ENCODE measurements at regions not wholly inside any gene's neighbourhood (a gene's known extent, or its start where the extent isn't known, plus 50 kb on each side); places are given as distances from the start of the nearest gene placed in this dataset.

DNA sequence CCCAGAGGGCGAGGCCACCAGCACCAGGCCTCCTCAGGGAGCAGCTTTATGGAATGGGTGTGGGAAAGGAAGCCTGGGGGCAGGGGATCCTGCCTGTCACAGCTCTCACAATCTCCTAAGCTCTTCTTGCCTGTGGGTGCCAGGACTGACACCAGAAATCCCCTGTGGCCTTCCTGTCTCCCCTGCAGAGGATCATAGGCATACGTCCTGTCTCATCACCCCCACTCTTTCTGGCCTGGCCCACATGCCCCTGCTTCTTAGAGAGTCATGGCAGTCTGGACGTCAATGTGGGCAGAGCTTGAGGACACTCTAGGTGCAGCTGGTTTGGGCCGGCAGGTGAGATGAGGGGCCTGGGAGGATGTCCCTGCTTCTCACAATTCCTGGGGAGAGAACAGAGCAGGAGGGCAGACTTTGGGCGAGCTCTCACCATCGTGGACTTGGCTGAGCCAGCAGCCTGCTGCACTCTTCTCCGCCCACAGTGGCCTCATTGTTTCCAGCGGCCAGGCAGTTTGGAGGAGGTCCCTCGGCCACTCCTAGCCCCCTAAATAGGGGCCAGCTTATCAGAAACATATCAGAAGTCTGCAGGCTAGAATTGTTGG lies 67.3 kb upstream of the ZFR start:
- TF ChIP-seq HDGF (IDR thresholded peaks at IDR 0.05; ENCODE audit: borderline replicate concordance) (no peak), ZNF384 (IDR thresholded peaks at IDR 0.05) (no peak), ELF4 (IDR thresholded peaks at IDR 0.05) (no peak), NFRKB (IDR thresholded peaks at IDR 0.05) (no peak), TARDBP (IDR thresholded peaks at IDR 0.05) (no peak), ARNT (IDR thresholded peaks at IDR 0.05) (no peak)
- TF ChIP-seq, protein P1, sequence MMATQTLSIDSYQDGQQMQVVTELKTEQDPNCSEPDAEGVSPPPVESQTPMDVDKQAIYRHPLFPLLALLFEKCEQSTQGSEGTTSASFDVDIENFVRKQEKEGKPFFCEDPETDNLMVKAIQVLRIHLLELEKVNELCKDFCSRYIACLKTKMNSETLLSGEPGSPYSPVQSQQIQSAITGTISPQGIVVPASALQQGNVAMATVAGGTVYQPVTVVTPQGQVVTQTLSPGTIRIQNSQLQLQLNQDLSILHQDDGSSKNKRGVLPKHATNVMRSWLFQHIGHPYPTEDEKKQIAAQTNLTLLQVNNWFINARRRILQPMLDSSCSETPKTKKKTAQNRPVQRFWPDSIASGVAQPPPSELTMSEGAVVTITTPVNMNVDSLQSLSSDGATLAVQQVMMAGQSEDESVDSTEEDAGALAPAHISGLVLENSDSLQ (IDR thresholded peaks at IDR 0.05) = no peak
- CTCF ChIA-PET = interaction anchor here (0.7 kb wide), 1 partner anchor 78 kb away, joined by 3 read pairs; no protein-coding TSS in a partner anchor
- DNase-seq (ENCODE audit: extremely low spot score) = no peak
- POLR2A ChIA-PET = interaction anchor here (0.8 kb wide), 1 partner anchor 22 kb away, joined by 3 read pairs; no protein-coding TSS in a partner anchor

DNA sequence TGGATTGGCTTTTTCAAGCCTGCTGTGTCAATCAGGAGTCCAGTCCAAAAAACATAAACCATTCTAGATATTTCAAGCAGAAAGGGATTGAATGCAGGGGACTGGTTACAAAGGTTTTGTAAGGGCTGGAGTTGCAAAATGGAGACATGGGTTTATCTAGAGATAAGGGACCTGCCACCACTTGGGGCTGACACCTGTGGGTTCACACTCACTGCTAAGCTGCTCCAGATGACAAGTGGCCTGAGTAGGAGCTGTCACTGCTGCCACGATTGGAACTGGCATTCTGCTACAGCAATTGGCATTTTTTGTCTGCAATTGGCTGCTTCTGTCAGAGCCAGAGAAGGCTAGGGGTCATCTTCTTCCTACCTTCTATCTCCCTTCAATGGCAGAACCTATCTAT lies 66.3 kb upstream of the ZFR start:
- POLR2A ChIA-PET = no interaction called here
- CTCF ChIA-PET = no interaction called here
- no peak for TF ChIP-seq HDGF (IDR thresholded peaks at IDR 0.05; ENCODE audit: borderline replicate concordance)
- TF ChIP-seq ARNT (IDR thresholded peaks at IDR 0.05) = no peak
- no peak for TF ChIP-seq NFRKB (IDR thresholded peaks at IDR 0.05)
- no peak for TF ChIP-seq ELF4 (IDR thresholded peaks at IDR 0.05)
- no peak for TF ChIP-seq L3MBTL2 (conservative IDR thresholded peaks at IDR 0.05)
- no peak for TF ChIP-seq FOXM1 (IDR thresholded peaks at IDR 0.05; ENCODE audit: borderline replicate concordance)
- no peak for TF ChIP-seq TARDBP (IDR thresholded peaks at IDR 0.05)
- TF ChIP-seq, protein P1 (IDR thresholded peaks at IDR 0.05) = no peak
- TF ChIP-seq LEF1 (IDR thresholded peaks at IDR 0.05; ENCODE audit: borderline replicate concordance) = no peak
- TF ChIP-seq CTBP1 (IDR thresholded peaks at IDR 0.05; ENCODE audit: borderline replicate concordance) = no peak
- TF ChIP-seq FOXA1 (IDR thresholded peaks at IDR 0.05) = no peak
- TF ChIP-seq FOXK2 (IDR thresholded peaks at IDR 0.05) = no peak
- no peak for TF ChIP-seq SP1 (IDR thresholded peaks at IDR 0.05)
- no peak for TF ChIP-seq SUZ12 (IDR thresholded peaks at IDR 0.05)
- TF ChIP-seq BHLHE40 (IDR thresholded peaks at IDR 0.05; ENCODE audit: borderline replicate concordance) = no peak
- TF ChIP-seq ZNF384 (IDR thresholded peaks at IDR 0.05) = no peak
- no peak for DNase-seq (ENCODE audit: extremely low spot score)

DNA sequence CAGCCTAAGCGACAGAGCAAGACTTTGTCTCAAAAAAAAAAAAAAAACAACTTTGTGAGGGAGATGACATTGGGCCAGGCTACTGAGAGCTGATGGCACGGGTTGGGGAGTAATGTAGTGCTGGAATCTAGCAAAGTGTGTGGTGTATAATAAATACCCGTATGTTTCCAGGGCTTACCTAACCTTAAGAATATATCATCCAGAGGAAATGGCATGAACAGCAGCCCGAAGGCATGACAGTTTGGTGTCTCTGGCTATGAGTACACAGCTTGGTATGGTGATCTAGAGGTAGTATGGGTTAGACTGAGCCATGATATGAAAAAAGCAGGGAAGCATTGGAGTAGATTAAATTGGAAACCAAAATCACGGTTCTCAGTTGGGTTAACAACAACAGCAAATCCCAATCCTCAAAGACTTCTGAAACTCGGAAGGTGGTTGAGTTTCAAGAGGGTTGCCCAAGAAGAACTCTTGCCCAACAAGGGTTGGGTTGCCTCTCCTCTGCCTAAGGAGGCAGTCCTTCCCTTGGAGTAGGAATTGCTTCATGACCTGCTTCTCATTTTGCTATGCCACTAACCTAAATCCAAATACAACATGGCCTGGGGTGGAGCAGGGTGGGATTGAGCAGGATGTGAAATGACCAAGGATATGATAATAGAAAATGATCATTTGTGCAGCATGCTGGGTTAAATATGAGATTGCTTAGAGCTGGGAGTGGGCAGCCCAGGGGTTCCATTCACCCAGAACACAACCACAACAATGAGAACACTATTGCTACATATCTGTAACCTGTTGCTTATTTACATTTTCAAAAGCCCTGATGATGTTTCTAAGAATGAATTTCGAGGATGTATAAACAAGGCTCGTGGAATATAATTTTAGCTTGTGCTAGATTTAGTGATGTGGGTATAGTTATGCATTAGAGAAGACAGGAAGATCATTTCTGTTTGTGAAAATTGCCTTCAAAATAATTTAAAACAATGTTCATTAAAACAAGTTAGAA lies 64.6 kb upstream of the ZFR start:
- ChIA-PET CTCF (no interaction called here), POLR2A (no interaction called here)
- no peak for TF ChIP-seq ARNT (IDR thresholded peaks at IDR 0.05)
- no peak for TF ChIP-seq NFRKB (IDR thresholded peaks at IDR 0.05)
- no peak for TF ChIP-seq HDGF (IDR thresholded peaks at IDR 0.05; ENCODE audit: borderline replicate concordance)
- no peak for TF ChIP-seq L3MBTL2 (conservative IDR thresholded peaks at IDR 0.05)
- TF ChIP-seq, protein P1 (IDR thresholded peaks at IDR 0.05) = no peak
- TF ChIP-seq BHLHE40 (IDR thresholded peaks at IDR 0.05; ENCODE audit: borderline replicate concordance) = no peak
- no peak for TF ChIP-seq SUZ12 (IDR thresholded peaks at IDR 0.05)
- no peak for TF ChIP-seq FOXM1 (IDR thresholded peaks at IDR 0.05; ENCODE audit: borderline replicate concordance)
- no peak for TF ChIP-seq CTBP1 (IDR thresholded peaks at IDR 0.05; ENCODE audit: borderline replicate concordance)
- TF ChIP-seq ZNF384 (IDR thresholded peaks at IDR 0.05) = no peak
- TF ChIP-seq FOXA1 (IDR thresholded peaks at IDR 0.05) = no peak
- no peak for TF ChIP-seq FOXK2 (IDR thresholded peaks at IDR 0.05)
- no peak for TF ChIP-seq TARDBP (IDR thresholded peaks at IDR 0.05)

DNA sequence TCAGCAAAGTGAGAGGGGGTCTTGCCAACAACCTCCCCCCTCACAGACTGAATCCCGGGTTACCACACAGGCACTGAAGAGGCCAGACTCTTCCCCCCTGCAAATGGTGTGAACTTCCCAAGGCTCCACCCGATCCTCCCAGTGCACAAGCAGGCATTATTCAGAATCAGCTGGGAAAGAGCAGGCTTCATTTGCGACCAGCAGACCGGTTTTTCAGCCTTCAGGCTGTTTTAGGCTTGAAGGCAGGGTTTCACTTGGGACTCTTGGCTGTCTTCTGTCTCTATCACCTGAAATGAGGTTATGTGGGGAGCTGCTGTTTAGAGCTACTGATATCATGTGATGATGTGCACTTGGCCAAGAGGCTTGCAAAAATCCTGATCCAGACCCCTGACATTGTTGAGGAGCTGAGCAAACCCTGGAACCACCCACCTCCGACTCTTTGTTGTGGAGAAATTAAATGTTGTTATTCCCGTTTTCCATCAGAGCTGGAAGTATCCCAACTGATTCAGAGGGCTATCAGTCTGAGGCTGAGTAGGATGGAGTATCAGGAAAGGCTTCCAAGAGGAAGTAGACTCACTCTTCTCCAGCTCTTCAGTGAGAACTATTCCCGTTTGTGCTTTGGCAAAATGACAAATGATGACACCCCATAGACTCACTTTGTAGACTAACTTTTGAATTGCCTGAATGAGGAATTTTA lies 63.3 kb upstream of the ZFR start:
- ChIA-PET POLR2A (no interaction called here), CTCF (no interaction called here)
- DNase-seq (ENCODE audit: extremely low spot score) = no peak
- TF ChIP-seq, protein P1 (IDR thresholded peaks at IDR 0.05) = no peak
- TF ChIP-seq FOXM1 (IDR thresholded peaks at IDR 0.05; ENCODE audit: borderline replicate concordance) (no peak), FOXK2 (IDR thresholded peaks at IDR 0.05) (no peak), NFRKB (IDR thresholded peaks at IDR 0.05) (no peak)

More for the DNA sequence above, 64.6 kb upstream of the ZFR start:
- no peak for DNase-seq (ENCODE audit: extremely low spot score)

DNA sequence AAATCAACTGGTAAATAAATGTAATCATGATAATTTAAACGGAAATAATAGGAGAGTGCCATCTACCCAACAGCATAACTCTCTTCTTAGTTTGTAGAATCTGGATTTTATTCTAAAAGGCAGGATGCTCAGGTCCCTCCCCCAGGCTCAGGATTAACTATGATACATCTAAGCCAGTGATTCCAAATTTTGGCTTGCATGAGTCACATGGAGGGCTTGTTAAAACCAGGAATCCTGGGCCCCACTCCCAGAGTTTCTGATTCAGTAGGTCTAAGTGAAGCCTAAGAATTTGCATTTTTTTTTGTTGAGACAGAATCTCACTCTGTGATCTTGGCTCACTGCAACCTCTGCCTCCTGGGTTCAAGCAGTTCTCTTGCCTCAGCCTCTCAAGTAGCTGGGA lies 62.3 kb upstream of the ZFR start:
- TF ChIP-seq L3MBTL2 (conservative IDR thresholded peaks at IDR 0.05) = no peak
- no peak for TF ChIP-seq SUZ12 (IDR thresholded peaks at IDR 0.05)
- TF ChIP-seq SP1 (IDR thresholded peaks at IDR 0.05) = no peak
- no peak for TF ChIP-seq FOXA1 (IDR thresholded peaks at IDR 0.05)
- TF ChIP-seq TARDBP (IDR thresholded peaks at IDR 0.05) = no peak
- ChIA-PET CTCF (interaction anchor here (1.2 kb wide), 1 partner anchor 83 kb away, joined by 6 read pairs; no protein-coding TSS in a partner anchor), POLR2A (no interaction called here)
- DNase-seq (ENCODE audit: extremely low spot score) = no peak

Measured in HEK293T (cell line).